ENCODE measurements at regions not wholly inside any gene's neighbourhood (a gene's known extent, or its start where the extent isn't known, plus 50 kb on each side); places are given as distances from the start of the nearest gene placed in this dataset.
"Not testable (repeated sequence)": the region's sequence is repeated elsewhere in the genome, so short reads cannot be mapped to it uniquely, and the experiment has no call there.

- DNase-seq (ENCODE audit: low spot score) (no peak), ATAC-seq (no peak)
Measured at GRCh38 chr2:77831898-77832297, 309.7 kb upstream of the LRRTM4 start.

- DNase-seq (ENCODE audit: low spot score) (no peak), ATAC-seq (no peak)
Measured at GRCh38 chr2:77834360-77835002, 312.3 kb upstream of the LRRTM4 start.

- no peak for DNase-seq (ENCODE audit: low spot score)
- ATAC-seq = no peak
Measured at GRCh38 chr2:77838441-77838840, 316.3 kb upstream of the LRRTM4 start.

- DNase-seq (ENCODE audit: low spot score) (no peak), ATAC-seq (no peak)
Measured at GRCh38 chr2:77839102-77839501, 316.9 kb upstream of the LRRTM4 start.

- ATAC-seq = no peak
- DNase-seq (ENCODE audit: low spot score) = no peak
Measured at GRCh38 chr2:77862120-77862519, 339.9 kb upstream of the LRRTM4 start.

GRCh38 chr2:77864426-77864825, 342.2 kb upstream of the LRRTM4 start:
- no peak for DNase-seq (ENCODE audit: low spot score)
- no peak for ATAC-seq

- ATAC-seq = no peak
- DNase-seq (ENCODE audit: low spot score) = no peak
Measured at GRCh38 chr2:77866661-77867060, 344.5 kb upstream of the LRRTM4 start.

- DNase-seq (ENCODE audit: low spot score) (no peak), ATAC-seq (no peak)
Measured at GRCh38 chr2:77867146-77867545, 345.0 kb upstream of the LRRTM4 start.

- ATAC-seq = no peak
Measured at GRCh38 chr2:77873506-77873905, 351.3 kb upstream of the LRRTM4 start.

GRCh38 chr2:77900211-77900610, 378.0 kb upstream of the LRRTM4 start:
- not testable (repeated sequence) for DNase-seq (ENCODE audit: low spot score); ATAC-seq

More at GRCh38 chr2:77873506-77873905, 351.3 kb upstream of the LRRTM4 start:
- DNase-seq (ENCODE audit: low spot score) = no peak

GRCh38 chr2:77910136-77910535, 388.0 kb upstream of the LRRTM4 start:
- DNase-seq (ENCODE audit: low spot score) (no peak), ATAC-seq (no peak)

- ATAC-seq (no peak), DNase-seq (ENCODE audit: low spot score) (no peak)
Measured at GRCh38 chr2:77920838-77921366, 398.7 kb upstream of the LRRTM4 start.

- ATAC-seq (no peak), DNase-seq (ENCODE audit: low spot score) (no peak)
Measured at GRCh38 chr2:77922567-77922966, 400.4 kb upstream of the LRRTM4 start.

- ATAC-seq (no peak), DNase-seq (ENCODE audit: low spot score) (no peak)
Measured at GRCh38 chr2:77937366-77937765, 415.2 kb upstream of the LRRTM4 start.

GRCh38 chr2:77938462-77938861, 416.3 kb upstream of the LRRTM4 start:
- ATAC-seq (no peak), DNase-seq (ENCODE audit: low spot score) (no peak)

GRCh38 chr2:77939370-77939769, 417.2 kb upstream of the LRRTM4 start:
- DNase-seq (ENCODE audit: low spot score) = no peak
- no peak for ATAC-seq

- DNase-seq (ENCODE audit: low spot score) = no peak
- ATAC-seq = no peak
Measured at GRCh38 chr2:77939801-77940200, 417.6 kb upstream of the LRRTM4 start.

- DNase-seq (ENCODE audit: low spot score) = no peak
- ATAC-seq = no peak
Measured at GRCh38 chr2:77954931-77955330, 432.8 kb upstream of the LRRTM4 start.

- DNase-seq (ENCODE audit: low spot score) (no peak), ATAC-seq (no peak)
Measured at GRCh38 chr2:77962943-77963342, 440.8 kb upstream of the LRRTM4 start.

- ATAC-seq = no peak
- no peak for DNase-seq (ENCODE audit: low spot score)
Measured at GRCh38 chr2:77977471-77978063, 455.4 kb upstream of the LRRTM4 start.

- ATAC-seq (no peak), DNase-seq (ENCODE audit: low spot score) (no peak)
Measured at GRCh38 chr2:77995161-77995560, 473.0 kb upstream of the LRRTM4 start.

GRCh38 chr2:77999376-77999775, 477.2 kb upstream of the LRRTM4 start:
- ATAC-seq = no peak

GRCh38 chr2:78009289-78009688, 487.1 kb upstream of the LRRTM4 start:
- ATAC-seq = no peak
- DNase-seq (ENCODE audit: low spot score) = no peak

More at GRCh38 chr2:77999376-77999775, 477.2 kb upstream of the LRRTM4 start:
- DNase-seq (ENCODE audit: low spot score) = no peak

Measured in left lobe of liver (tissue), 2 donors.